AG09319 (cell line): ENCODE measurements at regions not wholly inside any gene's neighbourhood (a gene's known extent, or its start where the extent isn't known, plus 50 kb on each side); places are given as distances from the start of the nearest gene placed in this dataset.
"Not testable (repeated sequence)": the region's sequence is repeated elsewhere in the genome, so short reads cannot be mapped to it uniquely, and the experiment has no call there.

ENCODE experiments used
- DNase-seq: peaks from one replicate; pipeline ENCODE4 v3.0.0-alpha.2; 2010; ENCODE audit warnings: low read depth; ENCODE audit errors: extremely low read depth
- TF ChIP-seq, protein P1 (sequence below): IDR thresholded peaks from 2 replicates; pipeline ENCODE4 v1.5.1; 2011; ENCODE audit warnings: low read depth, mild to moderate bottlenecking, inconsistent platforms, low read length, moderate library complexity

DNA sequence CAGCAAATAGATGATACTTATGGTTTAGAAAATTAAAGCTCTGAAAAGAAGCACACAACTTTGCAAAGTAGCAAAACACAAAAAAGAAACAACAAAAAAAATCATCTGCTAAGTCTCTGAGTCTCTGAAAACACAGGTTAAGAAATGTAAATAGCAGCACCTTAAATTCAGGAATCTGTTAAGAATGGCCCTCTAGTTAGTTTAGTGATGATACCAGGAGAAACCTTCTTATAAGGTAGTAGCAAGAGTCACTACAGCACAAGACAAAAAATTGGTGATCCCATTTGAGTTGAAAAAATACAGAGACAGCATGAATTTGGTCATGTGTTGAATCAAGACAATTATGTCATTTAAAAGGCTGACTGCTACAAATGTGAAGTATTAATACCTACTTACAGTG is 308.2 kb upstream of the ADGRL3 start:
- TF ChIP-seq, protein P1, sequence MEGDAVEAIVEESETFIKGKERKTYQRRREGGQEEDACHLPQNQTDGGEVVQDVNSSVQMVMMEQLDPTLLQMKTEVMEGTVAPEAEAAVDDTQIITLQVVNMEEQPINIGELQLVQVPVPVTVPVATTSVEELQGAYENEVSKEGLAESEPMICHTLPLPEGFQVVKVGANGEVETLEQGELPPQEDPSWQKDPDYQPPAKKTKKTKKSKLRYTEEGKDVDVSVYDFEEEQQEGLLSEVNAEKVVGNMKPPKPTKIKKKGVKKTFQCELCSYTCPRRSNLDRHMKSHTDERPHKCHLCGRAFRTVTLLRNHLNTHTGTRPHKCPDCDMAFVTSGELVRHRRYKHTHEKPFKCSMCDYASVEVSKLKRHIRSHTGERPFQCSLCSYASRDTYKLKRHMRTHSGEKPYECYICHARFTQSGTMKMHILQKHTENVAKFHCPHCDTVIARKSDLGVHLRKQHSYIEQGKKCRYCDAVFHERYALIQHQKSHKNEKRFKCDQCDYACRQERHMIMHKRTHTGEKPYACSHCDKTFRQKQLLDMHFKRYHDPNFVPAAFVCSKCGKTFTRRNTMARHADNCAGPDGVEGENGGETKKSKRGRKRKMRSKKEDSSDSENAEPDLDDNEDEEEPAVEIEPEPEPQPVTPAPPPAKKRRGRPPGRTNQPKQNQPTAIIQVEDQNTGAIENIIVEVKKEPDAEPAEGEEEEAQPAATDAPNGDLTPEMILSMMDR: no peak
- no peak for DNase-seq

DNA sequence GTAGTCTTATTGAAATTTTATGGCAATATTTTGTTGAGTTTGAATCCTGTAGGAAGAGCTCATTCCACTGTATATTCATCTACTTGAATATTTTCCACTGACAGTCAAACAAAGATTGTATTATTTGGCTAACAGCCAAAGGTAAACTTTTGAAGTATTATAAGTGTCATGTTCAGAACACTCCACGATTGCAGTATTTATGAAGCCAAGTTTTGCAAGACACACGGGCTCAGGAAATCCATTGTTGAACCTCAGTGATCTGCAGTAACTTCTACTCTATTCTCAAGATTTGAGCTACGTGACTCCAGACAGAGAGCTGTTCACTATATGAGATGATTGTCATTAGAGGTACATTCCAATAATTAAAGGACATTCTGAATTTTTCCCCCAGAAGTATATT is 302.7 kb upstream of the ADGRL3 start:
- TF ChIP-seq, protein P1: no peak
- no peak for DNase-seq

DNA sequence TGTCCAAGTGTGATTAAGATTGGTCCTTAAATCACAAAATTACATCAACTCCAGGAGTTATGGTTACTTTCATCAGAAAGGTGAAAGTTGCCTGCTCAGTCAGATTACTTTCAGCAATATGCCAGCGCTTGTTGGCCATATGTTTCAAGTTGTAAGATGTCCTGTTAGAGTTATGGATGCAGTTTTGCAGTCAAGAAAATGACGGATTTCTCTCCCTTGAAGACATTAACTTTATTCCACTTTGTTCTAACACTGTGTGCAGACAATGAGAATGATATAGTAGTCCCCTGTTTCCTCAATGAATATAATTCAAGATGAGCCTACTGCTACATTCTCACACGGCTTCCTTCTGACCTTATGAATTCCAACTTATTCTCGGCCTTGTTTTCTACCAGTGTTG is 295.0 kb upstream of the ADGRL3 start:
- DNase-seq: no peak
- TF ChIP-seq, protein P1: no peak

DNA sequence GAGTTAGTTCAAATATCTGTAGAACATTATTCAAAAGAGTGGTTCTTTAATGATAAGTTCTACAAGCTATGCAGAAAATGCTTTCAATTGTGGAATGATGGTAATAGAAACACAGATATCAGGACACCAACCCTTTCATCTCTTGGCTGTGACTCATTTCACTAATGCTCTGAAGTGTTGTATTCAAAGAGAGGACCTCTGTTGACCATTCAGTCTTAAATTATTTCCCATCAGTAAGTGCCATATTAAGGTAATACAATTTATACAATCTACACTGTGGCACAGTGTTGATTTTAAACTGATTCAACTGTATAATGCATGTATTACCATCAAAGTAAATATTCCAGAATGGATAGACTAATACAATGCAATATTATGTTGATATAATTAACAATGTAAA is 289.0 kb upstream of the ADGRL3 start:
- TF ChIP-seq, protein P1: no peak
- DNase-seq: no peak

DNA sequence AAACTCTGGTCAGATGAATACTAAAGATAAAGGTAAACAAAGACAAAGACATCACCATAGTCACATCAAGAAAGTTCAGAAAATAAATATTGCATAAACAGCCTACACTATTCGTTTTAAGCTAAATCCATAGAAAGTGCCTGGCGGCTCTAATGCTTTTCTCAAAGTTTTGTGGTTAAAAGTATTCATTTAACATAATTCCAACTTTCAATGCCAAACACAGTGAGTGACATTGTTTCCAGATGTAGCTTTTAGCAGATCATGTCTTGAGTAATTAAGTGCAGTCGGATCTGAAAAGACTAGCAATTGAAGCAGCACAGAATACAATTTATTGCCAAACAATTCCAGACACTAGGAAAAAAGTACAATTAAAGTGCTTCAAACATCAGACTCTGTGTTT is 287.1 kb upstream of the ADGRL3 start:
- TF ChIP-seq, protein P1: no peak

DNA sequence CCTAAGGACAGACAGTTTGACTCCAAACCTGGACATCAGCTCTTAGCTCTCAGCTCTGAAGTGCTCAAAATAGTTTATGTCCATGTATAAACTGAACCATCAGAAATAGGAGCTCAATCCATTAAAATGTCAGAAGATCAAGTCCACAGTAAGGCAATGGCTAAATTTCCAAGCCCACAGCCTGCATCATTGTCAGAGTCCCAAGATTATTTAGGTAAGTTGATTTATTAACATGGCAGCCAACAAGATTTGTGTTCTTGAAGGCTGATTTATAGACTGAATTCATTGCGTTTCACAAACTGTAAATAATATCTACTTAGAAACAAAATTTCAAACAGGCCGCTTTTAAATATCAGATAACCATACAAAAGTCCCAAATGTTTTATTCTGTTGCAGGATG is 286.5 kb upstream of the ADGRL3 start:
- no peak for DNase-seq
- TF ChIP-seq, protein P1: no peak

More for the DNA sequence above, 287.1 kb upstream of the ADGRL3 start:
- DNase-seq: no peak

DNA sequence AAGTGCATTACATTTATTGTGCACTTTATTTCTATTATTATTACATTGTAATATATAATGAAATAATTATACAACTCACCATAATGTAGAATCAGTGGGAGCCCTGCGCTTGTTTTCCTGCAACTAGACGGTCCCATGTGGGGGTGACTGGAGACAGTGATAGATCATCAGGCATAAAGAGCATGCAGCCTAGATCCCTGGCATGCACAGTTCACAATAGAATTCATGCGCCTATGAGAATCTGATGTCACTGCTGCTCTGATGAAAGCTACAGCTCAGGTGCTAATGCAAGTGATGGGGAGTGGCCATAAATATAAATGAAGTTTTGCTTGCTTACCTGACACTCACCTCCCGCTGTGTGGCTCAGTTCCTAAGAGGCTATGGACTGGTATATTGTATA is 278.4 kb upstream of the ADGRL3 start:
- not testable (repeated sequence) for DNase-seq

DNA sequence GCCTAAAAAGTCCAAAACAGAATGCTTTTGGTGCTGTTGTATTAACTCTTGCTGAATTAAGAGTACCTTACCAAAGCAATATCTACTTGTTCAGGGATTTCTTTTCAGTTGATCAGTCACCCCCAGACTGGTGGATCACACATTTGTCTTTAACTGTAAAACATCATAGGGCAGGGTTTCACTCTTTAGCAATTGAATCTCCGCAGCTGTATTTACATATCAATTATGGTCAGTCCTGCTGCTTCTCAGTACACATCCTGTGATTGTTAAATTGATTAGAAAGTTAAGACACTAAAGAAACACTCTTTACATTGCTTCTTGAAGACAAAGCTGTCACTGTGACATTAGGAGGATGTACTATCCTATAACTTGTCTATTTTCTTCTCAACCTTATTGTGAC is 277.1 kb upstream of the ADGRL3 start:
- no peak for DNase-seq
- TF ChIP-seq, protein P1: no peak
